Hematopoietic multipotent progenitor cell treated with erythropoietin and hydrocortisone succinate and interleukin-3 and kit ligand, for 15 days (in vitro differentiated cells): ENCODE measurements at regions not wholly inside any gene's neighbourhood (a gene's known extent, or its start where the extent isn't known, plus 50 kb on each side); places are given as distances from the start of the nearest gene placed in this dataset.

Experiments
- DNase-seq: peaks from one replicate; pipeline ENCODE4 v3.0.0-alpha.2; 2015; ENCODE audit warnings: low spot score

DNA sequence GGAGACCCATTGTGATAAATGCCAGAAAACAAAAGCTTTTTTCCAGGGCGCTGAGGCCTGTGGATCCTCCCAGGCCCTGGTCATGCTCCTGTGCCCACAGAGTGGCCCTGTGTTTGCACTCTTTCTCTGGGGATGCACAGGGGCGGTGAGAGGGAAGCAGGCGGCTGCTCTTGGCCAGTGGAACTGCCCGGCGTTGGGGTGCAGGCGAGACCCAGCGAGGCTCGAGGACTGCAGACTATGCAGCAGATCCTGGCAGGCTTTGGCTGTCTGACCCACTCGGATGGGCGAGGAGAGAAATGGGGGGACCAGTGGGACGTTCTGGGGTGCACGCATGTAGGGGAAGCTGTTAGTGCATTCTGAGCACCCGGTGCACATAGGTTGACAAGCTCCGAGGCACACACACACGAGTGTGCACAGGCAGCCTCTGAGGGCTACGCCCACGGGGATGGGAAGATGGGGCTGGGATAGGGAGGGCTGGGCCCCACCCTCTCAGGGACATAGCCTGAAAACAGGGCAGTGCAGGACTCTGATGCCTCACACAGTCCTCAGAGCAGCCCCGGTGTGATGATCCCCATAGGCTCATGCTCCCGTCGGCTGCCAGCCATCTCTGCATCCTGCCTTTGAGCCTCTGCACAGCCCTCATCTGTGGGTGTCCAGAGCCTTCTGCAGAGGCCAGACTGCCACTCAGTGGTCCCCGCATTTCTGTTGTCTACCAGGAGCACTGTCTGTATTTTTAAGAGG, 1233.5 kb downstream of the BRD1 start:
- no peak for DNase-seq

DNA sequence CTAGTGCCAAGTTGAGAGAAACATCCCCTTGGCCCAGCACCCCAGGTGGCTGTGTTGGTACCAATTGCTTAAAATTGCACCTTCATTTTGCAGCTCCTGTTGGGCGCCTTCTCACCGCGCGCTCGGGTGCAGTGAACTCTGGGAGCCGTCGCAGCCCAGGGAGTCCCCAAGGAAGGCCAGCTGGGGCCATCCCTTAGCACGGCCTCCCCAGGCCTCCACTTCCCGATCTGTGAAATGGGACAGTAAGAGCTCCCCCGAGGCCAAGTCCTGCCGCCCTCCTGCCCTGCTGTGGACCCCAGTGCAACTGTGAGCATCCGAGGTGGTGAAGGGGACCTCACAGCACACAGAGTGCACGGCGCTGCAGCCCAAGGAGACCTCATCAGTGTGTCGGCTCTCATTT, 1234.1 kb downstream of the BRD1 start:
- no peak for DNase-seq

DNA sequence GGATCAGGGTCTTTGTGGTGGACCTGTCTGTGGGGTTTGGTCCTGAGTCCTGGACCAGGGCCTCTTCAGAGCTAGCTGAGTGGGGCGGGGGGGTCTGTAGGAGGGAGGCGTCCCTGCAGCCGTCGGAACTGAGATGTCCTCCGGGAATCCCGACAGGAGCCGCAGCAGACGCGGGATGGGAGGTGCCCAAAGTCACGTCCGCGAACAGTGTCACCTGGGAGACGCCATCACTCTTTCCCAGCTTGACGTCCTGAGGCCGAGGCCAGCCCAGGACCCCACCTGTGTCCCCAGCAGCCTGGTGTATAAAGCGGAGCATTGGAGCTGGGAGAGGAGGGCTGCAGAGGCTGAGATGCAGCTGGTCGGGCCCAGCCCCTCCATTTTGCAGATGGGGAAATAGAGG, 1234.7 kb downstream of the BRD1 start:
- DNase-seq = no peak

DNA sequence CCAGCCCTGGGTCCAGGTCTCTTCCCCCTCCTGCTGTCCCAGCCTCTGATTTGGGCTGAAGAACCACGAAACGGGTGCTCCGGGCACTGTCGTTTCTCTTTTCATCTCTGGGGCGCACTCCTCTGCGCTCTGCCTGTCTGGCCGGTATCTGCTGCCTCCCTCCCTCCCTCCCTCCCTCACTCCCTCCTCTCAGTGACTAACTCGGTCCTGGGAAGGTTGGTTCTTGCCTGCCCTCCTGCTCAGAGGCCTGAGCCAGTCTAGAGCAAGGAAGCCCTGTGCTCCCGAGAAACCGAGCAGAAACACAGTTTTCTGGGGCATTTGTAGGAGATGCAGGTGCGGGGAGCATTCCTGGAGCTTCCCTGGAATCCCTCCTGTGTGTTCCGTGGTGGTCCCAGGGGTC, 1235.2 kb downstream of the BRD1 start:
- DNase-seq = no peak

DNA sequence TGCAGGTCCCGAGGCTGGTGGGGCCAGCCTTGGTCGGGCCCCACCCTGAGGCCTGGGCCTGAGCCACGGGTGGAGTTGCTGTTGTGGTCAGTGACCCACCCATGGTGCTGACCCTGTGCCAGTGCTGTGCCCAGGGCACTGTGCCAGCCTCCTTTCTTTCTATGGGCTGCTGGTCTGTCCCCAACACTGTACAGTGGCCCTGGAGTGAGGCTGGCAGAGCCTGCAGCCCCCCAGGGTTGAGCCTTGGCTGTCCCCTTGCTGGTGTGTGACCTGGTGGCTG, 1235.7 kb downstream of the BRD1 start:
- DNase-seq = no peak

DNA sequence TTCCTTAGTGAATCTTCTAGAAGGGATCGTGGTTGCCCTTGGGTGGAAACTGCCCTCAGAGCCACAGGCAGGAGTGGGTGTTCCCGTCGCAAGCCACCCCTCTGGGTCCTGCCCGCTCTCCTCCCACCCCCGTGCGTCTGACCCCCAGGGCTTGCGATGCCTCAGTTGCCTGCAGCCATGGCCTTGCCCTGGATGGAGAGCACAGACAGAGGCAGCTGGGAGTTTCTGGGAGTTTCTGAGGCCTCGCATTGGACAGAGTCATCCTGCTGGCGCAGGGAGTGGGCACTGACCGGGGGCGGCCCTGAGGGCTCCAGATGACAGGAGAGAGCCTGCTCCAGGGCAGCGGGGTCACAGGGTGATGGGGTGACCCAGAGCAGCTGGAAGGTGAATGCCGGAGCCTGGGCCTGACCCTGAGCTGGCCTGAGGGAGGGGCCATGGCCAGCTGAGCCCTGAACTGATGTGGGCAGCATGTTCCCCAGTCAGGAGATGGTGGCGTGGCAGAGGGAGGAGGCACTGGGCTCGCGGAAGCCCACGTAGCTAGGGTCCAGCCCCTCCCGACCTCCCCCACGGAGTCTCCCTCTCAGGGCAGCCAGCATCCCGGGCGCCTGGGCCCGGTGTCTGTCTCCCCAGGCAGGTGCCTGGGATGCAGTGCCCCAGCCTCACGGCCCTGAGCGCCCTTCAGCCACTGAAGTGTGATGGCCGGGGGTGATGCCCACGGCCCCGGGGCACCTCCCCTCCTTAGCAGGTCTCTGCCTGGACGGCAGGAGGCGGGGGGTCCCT, 1236.2 kb downstream of the BRD1 start:
- no peak for DNase-seq

DNA sequence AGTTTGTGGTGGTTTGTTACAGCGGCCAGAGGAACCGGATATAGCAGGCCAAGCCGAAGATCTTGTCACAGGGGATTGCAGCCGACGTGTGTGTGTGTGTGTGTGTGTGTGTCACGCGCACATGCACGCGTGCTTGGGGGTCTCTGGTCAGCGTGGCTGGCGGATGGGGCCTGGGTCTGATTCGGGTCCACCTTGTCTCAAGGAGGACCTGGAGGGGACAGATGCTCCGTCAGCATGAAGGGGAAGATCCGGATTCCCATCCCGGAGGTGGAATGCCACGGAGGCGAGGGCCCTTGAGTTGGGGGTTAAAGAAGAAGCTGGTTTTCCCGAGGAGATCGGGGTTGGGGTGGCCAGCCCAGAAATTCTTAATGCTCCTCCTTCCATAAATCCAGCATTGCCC, 1237.8 kb downstream of the BRD1 start:
- DNase-seq = no peak

DNA sequence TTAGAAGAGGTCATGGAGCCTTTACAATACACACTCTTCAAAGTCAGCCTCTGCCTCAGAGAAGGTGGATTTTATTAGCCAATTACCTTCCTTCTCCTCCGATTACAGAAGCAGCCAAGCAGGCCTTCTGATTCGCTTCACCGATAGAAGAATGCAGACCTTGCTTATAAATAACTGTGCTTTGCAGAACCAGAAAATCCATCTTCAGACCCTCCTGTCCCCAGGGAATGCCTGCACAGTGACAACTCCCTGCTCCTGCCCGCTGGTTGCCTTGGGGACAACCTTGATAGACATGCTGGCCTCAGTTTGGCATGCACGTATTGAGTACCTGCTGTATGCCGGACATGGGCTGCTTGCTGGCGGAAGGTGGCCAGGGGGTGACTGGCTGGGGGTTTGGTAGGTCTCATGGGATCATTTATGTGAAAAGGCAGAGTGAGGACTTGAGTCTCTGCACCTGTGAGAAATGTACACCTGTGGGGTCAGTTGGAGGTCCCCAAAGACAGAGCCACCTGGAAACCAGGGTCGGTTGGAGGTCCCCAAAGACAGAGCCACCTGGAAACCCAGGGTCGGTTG, 1238.7 kb downstream of the BRD1 start:
- no peak for DNase-seq

DNA sequence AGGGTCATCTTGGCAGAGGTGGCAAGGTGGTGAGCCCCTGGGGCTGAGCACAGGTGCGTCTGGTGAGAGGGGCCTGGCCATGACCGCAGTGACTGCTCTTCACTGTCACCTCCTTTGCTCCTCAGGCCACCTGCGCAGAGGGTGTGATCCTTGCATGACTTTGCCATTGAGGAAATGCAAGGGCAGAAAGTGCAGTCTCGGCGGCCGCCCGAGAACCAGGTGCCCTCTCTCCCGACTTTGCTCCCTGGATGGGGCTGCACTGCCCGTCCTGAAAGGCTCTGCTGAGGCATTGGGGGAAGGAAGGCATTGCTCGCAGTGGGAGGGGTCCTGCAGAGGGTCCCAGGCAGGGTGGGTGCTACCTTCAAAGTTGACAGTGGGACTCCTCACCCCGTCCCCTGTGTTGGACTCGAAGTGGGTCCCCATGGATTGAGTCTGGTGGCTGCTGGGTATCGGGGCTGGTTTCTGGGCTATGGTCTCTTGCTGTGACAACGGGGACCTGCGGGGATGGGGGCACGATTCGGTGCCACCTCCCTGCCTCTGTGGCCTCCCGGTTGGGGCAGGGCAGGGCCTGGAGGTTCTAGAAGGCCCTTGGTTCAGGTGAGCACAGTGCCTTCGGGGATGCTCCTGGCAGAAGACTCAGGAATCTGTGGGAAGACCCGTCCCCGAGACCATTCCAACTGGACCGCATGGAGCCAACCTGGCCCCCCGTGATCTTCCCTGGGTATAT, 1239.4 kb downstream of the BRD1 start:
- DNase-seq = no peak

DNA sequence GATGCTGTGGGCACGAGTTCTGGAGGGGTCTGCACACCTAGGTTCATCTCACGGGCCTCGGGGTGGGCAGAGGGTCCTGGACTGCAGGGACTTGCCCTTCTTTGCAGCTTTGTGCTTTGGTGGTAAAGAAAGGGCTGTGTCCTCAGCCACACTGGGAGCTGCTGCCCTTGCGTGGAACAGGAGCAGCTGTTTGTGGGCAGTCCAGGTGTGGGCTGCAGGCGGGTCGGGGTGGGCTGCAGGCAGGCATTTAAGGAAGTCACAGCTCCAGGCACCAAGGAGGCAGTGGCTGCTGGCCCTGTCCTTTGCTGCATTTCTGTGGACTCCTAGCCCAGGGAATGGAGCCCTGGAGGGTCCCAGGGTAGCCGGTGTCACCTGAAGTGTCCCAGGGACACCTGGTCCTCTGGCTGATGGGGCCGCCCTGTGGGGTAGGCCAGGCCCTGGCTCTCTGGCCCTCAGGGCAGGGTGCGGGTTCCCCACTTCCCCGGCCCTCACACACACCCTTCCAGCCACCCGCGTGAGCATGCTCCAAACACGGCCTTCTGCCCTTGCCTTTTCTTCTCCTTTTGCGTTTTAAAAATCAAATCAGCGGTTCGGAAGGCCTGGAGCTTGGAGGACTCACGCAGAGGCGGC, 1240.3 kb downstream of the BRD1 start:
- DNase-seq = no peak

DNA sequence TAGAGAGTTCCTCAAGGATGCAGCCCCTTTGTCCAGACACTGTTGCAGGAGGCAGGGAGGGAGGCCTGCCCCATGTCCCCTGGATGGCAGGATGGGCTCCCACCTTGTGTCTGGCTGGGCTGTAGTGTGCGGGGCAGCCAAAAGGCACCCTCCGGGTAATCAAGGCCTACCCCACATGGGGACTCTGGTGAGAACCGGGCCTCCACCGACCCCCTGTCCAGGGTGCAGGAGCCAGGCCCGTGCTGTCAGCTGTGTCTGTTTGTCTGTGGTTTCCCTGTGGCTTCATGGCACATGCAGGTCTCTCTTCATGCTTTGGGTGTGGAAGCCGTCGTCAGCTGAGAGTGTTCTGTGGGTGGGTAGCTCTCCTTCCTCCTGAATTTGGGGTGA, 1240.9 kb downstream of the BRD1 start:
- DNase-seq = no peak

DNA sequence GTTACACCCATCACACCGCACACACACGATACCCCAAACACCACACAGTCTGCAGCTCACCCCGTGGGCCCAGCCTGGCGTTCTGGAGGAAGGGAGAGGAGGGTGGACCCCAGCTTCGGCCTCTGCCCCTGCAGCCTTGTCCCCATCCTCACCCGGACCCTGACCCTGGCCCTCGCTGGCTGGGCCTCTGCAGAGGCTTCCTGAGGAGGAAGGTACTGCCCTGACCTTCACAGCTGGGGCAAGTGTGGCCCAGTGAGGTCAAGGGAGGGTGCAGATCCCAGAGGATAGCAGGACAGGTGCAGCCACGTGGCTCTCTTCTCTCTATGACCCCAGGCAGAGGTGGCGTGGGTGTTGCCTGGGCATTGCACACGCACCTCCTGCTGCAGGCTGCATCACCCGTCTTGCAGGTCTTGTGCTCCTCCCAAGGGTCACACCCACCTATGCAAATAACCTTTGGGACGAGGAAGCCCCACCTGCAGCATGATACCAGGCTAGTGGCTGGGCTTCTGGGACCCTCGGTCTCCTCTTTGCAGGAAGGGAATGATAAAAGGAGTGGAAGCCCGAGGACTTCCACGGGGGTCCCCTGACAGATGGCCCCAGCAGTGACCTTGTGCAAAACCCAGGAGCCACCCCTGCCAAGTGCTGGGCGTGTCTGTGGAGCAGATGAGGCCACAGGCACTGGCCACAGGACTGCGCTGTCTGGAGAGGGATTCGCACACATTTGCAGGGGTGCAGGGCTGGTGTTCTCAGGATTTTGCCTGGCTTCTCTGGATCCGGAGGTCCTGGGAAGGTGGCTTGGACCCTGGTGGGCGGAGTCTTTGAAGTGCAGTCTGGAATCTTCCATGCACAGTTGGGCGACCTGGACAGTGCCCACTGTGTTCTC, 1241.5 kb downstream of the BRD1 start:
- DNase-seq = no peak

DNA sequence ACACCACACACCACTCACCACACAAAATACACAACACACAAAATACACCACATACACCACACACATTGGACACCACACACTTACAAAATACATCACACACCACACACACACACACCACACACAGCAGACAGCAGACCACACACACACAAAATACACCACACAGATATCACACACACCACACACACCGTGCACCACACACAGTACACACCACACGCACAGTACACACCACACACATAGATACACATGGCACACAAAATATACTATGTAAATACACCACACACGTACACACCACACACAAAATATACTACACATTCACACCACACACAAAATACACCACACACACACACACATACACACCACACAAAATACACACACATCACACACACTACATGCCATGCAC, 1243.5 kb downstream of the BRD1 start:
- DNase-seq = no peak

DNA sequence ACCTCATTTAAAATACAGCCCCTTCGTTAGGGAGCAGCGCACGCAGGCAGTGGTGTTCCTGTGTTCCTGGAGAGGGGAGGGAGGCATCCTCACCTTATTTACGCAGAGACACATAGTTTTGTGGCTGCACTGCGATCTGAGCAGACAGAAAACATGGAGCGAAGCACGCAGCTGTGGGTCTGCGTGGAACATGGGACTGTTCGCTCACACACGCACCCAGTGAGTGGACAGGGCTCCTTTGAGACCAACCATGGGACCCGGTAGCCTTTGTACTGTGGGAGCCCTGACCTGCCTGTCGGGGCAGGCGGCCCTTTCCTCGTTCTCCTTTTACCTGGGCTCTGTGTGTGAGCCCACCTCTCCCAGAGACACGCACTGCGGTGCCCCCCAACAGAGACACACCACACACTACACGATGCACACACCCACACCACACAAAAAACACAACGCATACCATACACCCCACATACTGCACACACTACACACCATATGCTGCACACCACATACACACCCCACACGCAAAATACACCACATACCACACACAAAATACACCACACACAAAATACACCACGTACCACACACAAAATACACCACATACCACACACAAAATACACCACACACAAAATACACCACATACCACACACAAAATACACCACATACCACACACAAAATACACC, 1245.7 kb downstream of the BRD1 start:
- no peak for DNase-seq

DNA sequence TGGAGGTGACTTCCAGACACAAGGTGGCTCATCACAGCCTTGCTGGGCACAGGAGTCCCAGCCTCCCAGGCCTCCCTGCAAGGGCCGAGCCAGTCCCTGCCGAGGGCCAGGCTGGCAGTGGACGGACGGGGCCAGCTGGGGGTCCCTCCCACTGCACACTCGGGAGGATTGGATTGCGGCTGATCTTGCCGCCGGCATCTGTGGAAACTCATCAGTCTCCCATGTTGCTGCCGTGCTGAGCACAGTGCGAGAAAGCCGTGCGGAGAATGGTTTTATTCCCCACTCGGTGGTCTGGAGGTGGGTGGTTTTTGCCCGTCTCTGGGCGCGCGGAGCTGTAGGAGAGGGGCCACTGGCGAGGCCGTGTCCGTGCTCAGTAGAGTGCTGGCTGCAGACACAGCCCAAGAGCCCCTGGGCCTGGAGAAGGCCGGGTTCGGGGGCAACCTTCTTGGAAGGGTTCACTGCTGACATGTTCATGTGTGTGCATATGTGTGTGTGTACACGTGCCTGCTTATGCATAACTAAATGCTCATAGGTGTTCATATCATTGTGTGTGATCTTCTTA, 1246.4 kb downstream of the BRD1 start:
- no peak for DNase-seq

DNA sequence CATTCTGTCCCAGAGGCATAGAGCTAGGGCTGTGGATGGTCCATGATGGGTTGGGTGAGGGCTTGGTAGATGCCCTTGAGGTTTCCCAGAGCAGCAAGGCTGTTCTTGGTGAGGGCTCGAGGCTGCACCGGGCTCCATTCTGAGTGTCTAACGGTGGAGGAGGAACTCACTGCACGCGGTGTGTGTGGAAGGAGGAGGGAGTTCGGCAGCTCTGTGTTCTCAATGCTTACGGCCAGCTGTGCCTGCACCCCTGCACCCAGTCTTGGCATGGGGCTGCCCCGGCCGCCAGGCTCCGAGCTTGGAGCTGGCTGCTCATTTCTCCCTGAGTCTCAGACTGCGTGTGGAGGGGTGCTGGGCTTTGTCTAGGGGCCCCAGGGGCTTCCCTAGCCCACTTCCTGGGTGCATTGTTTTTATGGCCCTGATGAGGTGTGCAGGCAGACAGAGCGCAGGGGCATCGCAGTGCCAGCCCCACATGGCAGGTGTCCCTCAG, 1247.1 kb downstream of the BRD1 start:
- no peak for DNase-seq

DNA sequence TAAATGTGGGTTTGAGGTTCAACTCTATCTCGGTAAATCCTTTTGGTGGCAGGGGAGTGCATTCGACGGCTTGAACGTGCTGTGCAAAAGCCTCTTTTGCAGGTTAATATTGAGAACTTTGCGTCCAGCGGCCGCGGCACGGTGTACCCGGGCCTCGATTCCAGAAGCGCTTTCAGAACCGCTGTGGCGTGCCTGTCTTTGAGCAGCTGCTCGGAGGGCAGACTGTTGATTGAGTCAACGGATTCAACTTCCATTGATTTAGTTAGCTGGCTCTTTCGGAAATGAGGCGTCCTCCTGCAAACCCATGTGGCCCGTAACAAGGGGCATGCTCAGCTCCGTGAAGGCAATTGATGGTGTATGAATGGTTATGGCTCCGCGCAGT, 1247.8 kb downstream of the BRD1 start:
- DNase-seq = no peak

DNA sequence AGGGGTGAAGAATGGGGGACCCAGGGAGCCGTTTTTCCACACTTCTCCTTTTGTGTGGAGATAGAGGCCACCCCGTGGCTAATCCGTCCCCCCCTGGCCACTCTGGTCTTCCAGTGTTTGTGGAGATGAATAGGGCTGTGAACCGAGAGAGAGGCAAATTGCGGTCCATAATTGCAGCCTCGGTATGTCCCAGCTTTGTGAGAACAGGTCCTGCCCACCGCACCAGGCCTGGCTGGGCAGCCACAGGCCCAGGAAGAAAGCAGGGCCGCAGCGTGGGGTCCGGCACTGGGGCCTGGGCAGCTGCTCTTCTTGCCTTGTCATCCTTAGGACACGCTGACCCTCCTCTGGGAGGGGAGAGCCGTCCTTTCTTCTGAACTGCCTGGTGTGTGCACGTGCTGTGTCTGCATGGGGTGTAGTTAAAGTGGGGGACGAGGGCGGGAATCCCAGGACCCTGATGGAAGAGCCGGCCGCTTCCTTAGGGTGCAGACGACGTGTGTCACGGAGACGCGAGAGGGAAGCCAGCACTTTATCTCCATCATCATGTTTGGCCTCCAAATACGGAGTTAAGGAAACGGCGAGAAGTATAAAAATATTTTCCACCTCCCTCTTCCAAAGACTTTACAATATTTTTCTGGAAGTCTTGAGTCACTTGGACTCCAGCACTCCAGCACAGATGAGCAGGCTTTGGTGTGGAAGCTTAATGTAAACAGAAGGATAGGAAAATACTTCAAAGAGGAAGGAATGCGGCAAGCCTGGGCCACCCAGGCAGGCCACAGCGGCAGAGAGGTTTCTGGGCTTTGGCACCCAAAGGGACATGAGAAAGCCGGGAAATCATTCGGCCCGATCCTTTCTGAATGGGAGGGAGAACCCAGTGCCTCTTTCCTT, 1248.4 kb downstream of the BRD1 start:
- no peak for DNase-seq
